Mammary epithelial cell (primary cell): ENCODE measurements at regions not wholly inside any gene's neighbourhood (a gene's known extent, or its start where the extent isn't known, plus 50 kb on each side); places are given as distances from the start of the nearest gene placed in this dataset.

ENCODE experiments used
- CTCF ChIP-seq, 2 donors: IDR thresholded peaks in 1 of 2; conservative IDR thresholded peaks in 1 of 2; 2 replicates each; pipeline ENCODE4 v1.5.1; 2011 to 2012; ENCODE audit warnings: inconsistent platforms in 2 of 2, low read length in 2 of 2, mild to moderate bottlenecking in 2 of 2, control low read depth in 1 of 2, low read depth in 1 of 2; ENCODE audit not compliant: insufficient read depth in 1 of 2; ENCODE audit errors: extremely low read depth in 1 of 2
- EZH2 ChIP-seq: IDR thresholded peaks from 2 replicates; pipeline ENCODE4 v1.6.1; 2012; ENCODE audit warnings: low read length, inconsistent platforms, borderline replicate concordance

- TF ChIP-seq CTCF (conservative IDR thresholded peaks at IDR 0.05 in 1 of 2, IDR thresholded peaks at IDR 0.05 in 1 of 2; ENCODE audit: extremely low read depth in 1 of 2, insufficient read depth in 1 of 2, low read depth in 1 of 2, low read length in 2 of 2) (no peak), EZH2 (no peak)
Observed at GRCh38 chr1:106608841-106609240, 447.6 kb upstream of the PRMT6 start.
